GM06990 (cell line): ENCODE measurements at regions not wholly inside any gene's neighbourhood (a gene's known extent, or its start where the extent isn't known, plus 50 kb on each side); places are given as distances from the start of the nearest gene placed in this dataset.

Experiments
- DNase-seq: peaks from one replicate; pipeline ENCODE4 v3.0.0-alpha.2; 2011; ENCODE audit not compliant: insufficient read length; ENCODE audit errors: extremely low read depth
- H3K27me3 ChIP-seq: replicated peaks from 2 replicates; pipeline ENCODE4 v1.6.0; 2011; ENCODE audit warnings: low read length; ENCODE audit not compliant: control insufficient read depth, insufficient read depth
- H3K36me3 ChIP-seq: 2 replicates; pipeline ENCODE4 v1.5.1; 2011; ENCODE audit warnings: low read length; ENCODE audit not compliant: control insufficient read depth, insufficient read depth
- H3K4me3 ChIP-seq: replicated peaks from 2 replicates; pipeline ENCODE4 v1.5.1; 2011; ENCODE audit warnings: low read depth, mild to moderate bottlenecking, control low read depth, low read length
- TF ChIP-seq, protein P1 (sequence below): IDR thresholded peaks from 2 replicates; pipeline ENCODE4 v1.5.1; 2011; ENCODE audit warnings: low read length, control low read depth, mild to moderate bottlenecking, inconsistent platforms; ENCODE audit not compliant: insufficient read depth, poor library complexity, severe bottlenecking

DNA sequence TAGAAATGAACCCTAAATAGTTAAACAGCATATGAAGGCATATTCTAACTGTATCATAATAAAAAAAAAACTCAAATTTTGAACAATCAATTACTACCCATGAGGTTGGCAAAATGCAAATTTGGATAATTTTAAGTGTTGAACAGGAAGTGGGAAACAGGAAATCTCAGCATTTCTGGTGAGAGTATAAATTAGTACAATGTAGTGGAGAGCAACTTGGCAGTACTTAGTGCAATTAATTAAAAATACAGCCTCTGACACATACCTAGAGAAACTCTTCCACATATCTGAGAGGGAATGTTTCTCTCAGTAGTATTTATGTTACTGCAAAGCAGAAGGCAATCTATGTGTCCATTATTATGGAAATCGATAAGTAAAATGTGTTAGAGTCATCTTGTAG lies 96.8 kb downstream of the TUSC7 start:
- no peaks in the 10 kb centered on the region for H3K36me3 ChIP-seq
- no peak for DNase-seq
- no peaks in the 10 kb centered on the region for H3K27me3 ChIP-seq
- H3K4me3 ChIP-seq = no peak overlapping the region
- TF ChIP-seq, protein P1, sequence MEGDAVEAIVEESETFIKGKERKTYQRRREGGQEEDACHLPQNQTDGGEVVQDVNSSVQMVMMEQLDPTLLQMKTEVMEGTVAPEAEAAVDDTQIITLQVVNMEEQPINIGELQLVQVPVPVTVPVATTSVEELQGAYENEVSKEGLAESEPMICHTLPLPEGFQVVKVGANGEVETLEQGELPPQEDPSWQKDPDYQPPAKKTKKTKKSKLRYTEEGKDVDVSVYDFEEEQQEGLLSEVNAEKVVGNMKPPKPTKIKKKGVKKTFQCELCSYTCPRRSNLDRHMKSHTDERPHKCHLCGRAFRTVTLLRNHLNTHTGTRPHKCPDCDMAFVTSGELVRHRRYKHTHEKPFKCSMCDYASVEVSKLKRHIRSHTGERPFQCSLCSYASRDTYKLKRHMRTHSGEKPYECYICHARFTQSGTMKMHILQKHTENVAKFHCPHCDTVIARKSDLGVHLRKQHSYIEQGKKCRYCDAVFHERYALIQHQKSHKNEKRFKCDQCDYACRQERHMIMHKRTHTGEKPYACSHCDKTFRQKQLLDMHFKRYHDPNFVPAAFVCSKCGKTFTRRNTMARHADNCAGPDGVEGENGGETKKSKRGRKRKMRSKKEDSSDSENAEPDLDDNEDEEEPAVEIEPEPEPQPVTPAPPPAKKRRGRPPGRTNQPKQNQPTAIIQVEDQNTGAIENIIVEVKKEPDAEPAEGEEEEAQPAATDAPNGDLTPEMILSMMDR = no peak

DNA sequence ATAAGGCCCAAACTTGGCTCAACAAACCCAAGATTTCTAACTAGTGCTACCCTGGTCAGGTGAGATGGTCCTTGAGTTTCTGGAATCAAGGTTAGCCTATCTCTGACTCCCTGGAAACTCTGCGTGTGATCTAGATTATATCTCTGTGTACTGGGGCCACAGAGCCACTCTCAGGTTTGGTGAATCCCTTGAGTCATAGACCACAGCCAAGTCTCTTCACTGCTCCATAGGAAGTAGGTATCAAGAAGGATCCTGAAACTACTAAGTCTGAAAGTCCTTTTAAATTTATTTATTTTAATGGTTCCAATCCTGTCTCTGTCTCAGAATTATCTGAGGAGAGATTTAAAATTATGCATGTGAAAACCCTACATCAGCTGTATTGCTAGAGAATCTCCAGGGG lies 99.1 kb downstream of the TUSC7 start:
- Histone ChIP-seq H3K4me3 (no peak overlapping the region), H3K27me3 (no peaks in the 10 kb centered on the region), H3K36me3 (no peaks in the 10 kb centered on the region)
- TF ChIP-seq, protein P1 = no peak
- no peak for DNase-seq

DNA sequence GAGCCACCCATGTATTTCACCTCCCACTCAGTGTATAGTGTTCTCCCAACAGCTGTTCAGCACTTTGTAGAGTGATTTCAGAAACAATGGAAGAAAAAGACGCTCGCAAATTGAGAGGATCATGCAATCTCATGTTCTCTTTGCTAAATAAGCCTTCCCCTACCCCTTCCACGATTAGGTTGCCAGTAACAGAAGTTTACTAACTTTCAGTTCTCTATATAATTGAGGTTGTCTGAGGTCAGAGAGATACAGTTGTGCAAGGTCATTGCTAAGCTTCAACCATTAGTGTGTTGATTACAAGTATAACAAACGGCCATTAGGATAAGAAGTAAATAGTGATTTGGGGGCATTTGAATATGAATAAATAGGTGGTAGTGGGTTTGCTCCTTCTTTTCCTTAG lies 99.6 kb downstream of the TUSC7 start:
- TF ChIP-seq, protein P1 = no peak

DNA sequence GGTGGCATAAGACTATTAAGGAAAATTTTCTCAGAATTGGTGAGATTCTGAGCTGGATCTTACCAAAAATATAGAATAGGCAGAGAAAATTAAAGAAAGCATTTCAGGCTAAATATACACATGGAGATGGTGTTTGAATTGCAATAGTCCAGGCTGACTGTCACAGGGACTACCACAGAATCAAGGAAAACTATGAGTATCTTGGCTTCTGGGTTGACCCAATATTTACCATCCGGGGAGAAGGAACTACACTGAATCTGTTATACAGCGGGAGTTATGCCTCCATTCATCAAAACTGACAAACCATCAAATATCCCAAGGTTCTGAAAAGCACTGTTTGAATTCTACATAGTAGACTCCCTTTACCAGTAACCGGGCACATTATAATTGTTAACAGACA lies 102.2 kb downstream of the TUSC7 start:
- TF ChIP-seq, protein P1 = no peak
- Histone ChIP-seq H3K27me3 (no peaks in the 10 kb centered on the region), H3K36me3 (no peaks in the 10 kb centered on the region), H3K4me3 (no peak overlapping the region)
- no peak for DNase-seq

More for the DNA sequence above, 99.6 kb downstream of the TUSC7 start:
- DNase-seq = no peak
- H3K27me3 ChIP-seq = no peaks in the 10 kb centered on the region
- no peaks in the 10 kb centered on the region for H3K36me3 ChIP-seq
- H3K4me3 ChIP-seq = no peak overlapping the region

DNA sequence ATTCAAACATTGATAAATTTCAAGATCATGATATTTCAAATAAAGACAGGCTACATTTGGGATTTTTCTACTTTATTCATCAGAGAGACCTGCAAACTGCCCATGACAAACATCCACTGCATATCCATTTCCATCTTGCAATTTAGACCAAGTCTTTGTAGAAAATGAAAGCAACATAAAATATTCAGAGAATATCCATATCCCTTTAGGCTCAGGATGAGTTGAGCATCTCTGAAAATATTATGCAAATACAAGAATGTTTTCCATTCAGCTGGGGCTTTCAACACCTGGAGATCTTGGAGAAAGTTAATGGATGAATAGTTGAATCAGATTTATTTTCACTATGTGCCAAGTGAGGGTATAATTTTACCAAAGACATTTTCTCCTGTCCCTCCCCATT lies 103.4 kb downstream of the TUSC7 start:
- no peak for DNase-seq
- H3K36me3 ChIP-seq = no peaks in the 10 kb centered on the region
- no peak overlapping the region for H3K4me3 ChIP-seq
- H3K27me3 ChIP-seq = no peaks in the 10 kb centered on the region
- TF ChIP-seq, protein P1 = no peak

DNA sequence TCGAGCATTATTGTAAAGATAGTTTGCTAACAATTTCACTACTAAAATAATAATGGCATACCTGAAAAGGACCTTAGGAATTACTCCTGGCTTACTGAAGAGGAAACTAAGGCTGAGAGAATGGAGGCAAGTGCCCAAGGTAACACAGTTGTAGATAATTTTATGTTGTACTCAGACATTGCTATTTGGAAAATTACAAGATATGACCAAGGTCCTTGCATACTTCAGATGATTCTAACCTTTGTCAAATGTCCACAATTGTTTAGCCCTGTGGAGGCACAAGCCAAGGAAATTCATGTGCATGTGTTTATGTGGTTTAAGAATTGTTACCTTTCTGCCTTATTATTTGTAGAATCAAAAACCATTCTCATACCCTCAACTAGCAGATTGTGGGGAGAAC lies 105.7 kb downstream of the TUSC7 start:
- H3K4me3 ChIP-seq = no peak overlapping the region

More for the DNA sequence above, 105.7 kb downstream of the TUSC7 start:
- TF ChIP-seq, protein P1 = no peak
- DNase-seq = no peak
- no peaks in the 10 kb centered on the region for H3K36me3 ChIP-seq
- no peaks in the 10 kb centered on the region for H3K27me3 ChIP-seq
